SK-N-MC (cell line): ENCODE measurements at regions not wholly inside any gene's neighbourhood (a gene's known extent, or its start where the extent isn't known, plus 50 kb on each side); places are given as distances from the start of the nearest gene placed in this dataset.

ENCODE experiments used
- DNase-seq: peaks from one replicate; pipeline ENCODE4 v3.0.0-alpha.2; 2011; ENCODE audit warnings: low read depth, low spot score
- H3K27ac ChIP-seq: fragments of 200-600 bp; sonication (generic); 2 replicates; pipeline ENCODE4 v1.5.1; 2016; ENCODE audit warnings: mixed run types
- H3K36me3 ChIP-seq: fragments of 200-600 bp; sonication (generic); 2 replicates; pipeline ENCODE4 v1.6.1; 2017; ENCODE audit warnings: antibody characterized with exemption, low read length, mixed read lengths; ENCODE audit not compliant: insufficient read depth
- H3K4me3 ChIP-seq: fragments of 200-600 bp; sonication (generic); 2 replicates; pipeline ENCODE4 v1.5.1; 2016
- H3K9ac ChIP-seq: fragments of 200-600 bp; sonication (generic); 2 replicates; pipeline ENCODE4 v1.8.0; 2017; ENCODE audit warnings: mixed run types, mixed read lengths; ENCODE audit not compliant: insufficient read length
- H3K9me3 ChIP-seq: fragments of 200-600 bp; sonication (generic); 2 replicates; pipeline ENCODE4 v1.6.1; 2017; ENCODE audit warnings: low read depth, mild to moderate bottlenecking, antibody characterized with exemption, low read length, moderate library complexity, mixed read lengths
- EZH2 ChIP-seq: fragments of 200-600 bp; sonication (generic); IDR thresholded peaks from one replicate; pipeline ENCODE4 v1.6.1; 2017; ENCODE audit warnings: antibody characterized with exemption
- FOXP2 ChIP-seq: optimal IDR thresholded peaks from 2 replicates; pipeline ENCODE3; 2011; ENCODE audit warnings: mild to moderate bottlenecking, moderate library complexity; ENCODE audit not compliant: insufficient read depth; ENCODE audit errors: extremely low read length, control extremely low read depth
- POLR2AphosphoS5 ChIP-seq: IDR thresholded peaks from 2 replicates; pipeline ENCODE4 v1.6.1; 2012; ENCODE audit warnings: mild to moderate bottlenecking, low read depth, low read length, borderline replicate concordance

GRCh38 chr10:61166489-61166888 is 222.5 kb upstream of the RHOBTB1 start:
- Histone ChIP-seq H3K9me3 (no peaks in the 10 kb centered on the region), H3K36me3 (no peaks in the 10 kb centered on the region), H3K9ac (no peak overlapping the region), H3K27ac (no peak overlapping the region), H3K4me3 (no peak overlapping the region)
- no peak for TF ChIP-seq EZH2
- no peak for TF ChIP-seq POLR2AphosphoS5
- TF ChIP-seq FOXP2, result no peak
- no peak for DNase-seq

- Histone ChIP-seq H3K9ac (no peak overlapping the region), H3K36me3 (no peaks in the 10 kb centered on the region), H3K9me3 (no peaks in the 10 kb centered on the region), H3K27ac (no peak overlapping the region), H3K4me3 (no peak overlapping the region)
- no peak for DNase-seq
- TF ChIP-seq POLR2AphosphoS5, result no peak
Measured at GRCh38 chr10:61166065-61166464, 222.1 kb upstream of the RHOBTB1 start.

GRCh38 chr10:61164458-61165160 is 220.6 kb upstream of the RHOBTB1 start:
- 0 out of 2 replicates have a peak overlapping the region, but pooled peaks have one; percentile 13 for H3K27ac ChIP-seq
- H3K36me3 ChIP-seq, result no peaks in the 10 kb centered on the region
- H3K9me3 ChIP-seq, result no peaks in the 10 kb centered on the region
- TF ChIP-seq EZH2 (no peak), FOXP2 (no peak), POLR2AphosphoS5 (no peak)
- DNase-seq, result no peak
- H3K4me3 ChIP-seq, result no peak overlapping the region
- H3K9ac ChIP-seq, result no peak overlapping the region

- no peak for DNase-seq
- TF ChIP-seq EZH2 (no peak), POLR2AphosphoS5 (no peak)
- Histone ChIP-seq H3K9ac (no peak overlapping the region), H3K27ac (no peak overlapping the region), H3K4me3 (no peak overlapping the region), H3K9me3 (no peaks in the 10 kb centered on the region), H3K36me3 (no peaks in the 10 kb centered on the region)
Measured at GRCh38 chr10:61163403-61163802, 219.4 kb upstream of the RHOBTB1 start.

- Histone ChIP-seq H3K36me3 (no peaks in the 10 kb centered on the region), H3K4me3 (no peak overlapping the region), H3K9ac (no peak overlapping the region), H3K9me3 (no peaks in the 10 kb centered on the region), H3K27ac (no peak overlapping the region)
- DNase-seq, result no peak
- TF ChIP-seq EZH2, result no peak
- no peak for TF ChIP-seq FOXP2
- no peak for TF ChIP-seq POLR2AphosphoS5
Measured at GRCh38 chr10:61160253-61160652, 216.3 kb upstream of the RHOBTB1 start.

- Histone ChIP-seq H3K4me3 (no peak overlapping the region), H3K9me3 (no peaks in the 10 kb centered on the region), H3K36me3 (no peaks in the 10 kb centered on the region), H3K27ac (peak overlapping the region; percentile 25; the same call in 1 of the 2 replicates), H3K9ac (no peak overlapping the region)
- TF ChIP-seq FOXP2 (no peak), EZH2 (no peak)
- no peak for DNase-seq
Measured at GRCh38 chr10:61159253-61159652, 215.3 kb upstream of the RHOBTB1 start.

- Histone ChIP-seq H3K9me3 (no peaks in the 10 kb centered on the region), H3K27ac (peak overlapping the region; percentile 46; the same call in 1 of the 2 replicates), H3K36me3 (no peaks in the 10 kb centered on the region), H3K9ac (peak overlapping the region; percentile 17), H3K4me3 (peak overlapping the region; percentile 39)
- TF ChIP-seq FOXP2, result no peak
- no peak for TF ChIP-seq EZH2
- DNase-seq, result peak; percentile 34
Measured at GRCh38 chr10:61157182-61157581, 213.2 kb upstream of the RHOBTB1 start.

- TF ChIP-seq POLR2AphosphoS5 (no peak), EZH2 (no peak), FOXP2 (no peak)
- H3K9ac ChIP-seq, result no peak overlapping the region
Measured at GRCh38 chr10:61153771-61154170, 209.8 kb upstream of the RHOBTB1 start.

GRCh38 chr10:61151059-61151458 is 207.1 kb upstream of the RHOBTB1 start:
- no peak overlapping the region for H3K27ac ChIP-seq
- H3K9ac ChIP-seq, result no peak overlapping the region
- no peak overlapping the region for H3K4me3 ChIP-seq
- no peak for DNase-seq
- H3K9me3 ChIP-seq, result no peaks in the 10 kb centered on the region
- no peak for TF ChIP-seq EZH2
- no peak for TF ChIP-seq POLR2AphosphoS5
- TF ChIP-seq FOXP2, result no peak
- H3K36me3 ChIP-seq, result no peaks in the 10 kb centered on the region

More at GRCh38 chr10:61153771-61154170, 209.8 kb upstream of the RHOBTB1 start:
- Histone ChIP-seq H3K36me3 (no peaks in the 10 kb centered on the region), H3K27ac (no peak overlapping the region), H3K9me3 (no peaks in the 10 kb centered on the region), H3K4me3 (no peak overlapping the region)
- DNase-seq, result no peak
